Left lung (tissue), 4 donors: ENCODE measurements at regions not wholly inside any gene's neighbourhood (a gene's known extent, or its start where the extent isn't known, plus 50 kb on each side); places are given as distances from the start of the nearest gene placed in this dataset.

Source experiments
- ATAC-seq: fragments of 200-7000 bp; cut with Tn5 transposase; one replicate; pipeline ENCODE4 v1.9.1; 2020; ENCODE audit warnings: moderate library complexity
- DNase-seq, 4 donors: peaks; one replicate each; pipeline ENCODE4 v3.0.0-alpha.2; 2013 to 2020
- H3K27ac ChIP-seq, 2 donors: fragments of 200-600 bp; sonication (generic) in 1 of 2; one replicate each; pipeline versions ENCODE4 v1.5.0 to v1.8.0; 2020 to 2021
- H3K27me3 ChIP-seq, 2 donors: fragments of 200-600 bp; sonication (generic) in 1 of 2; one replicate each; pipeline versions ENCODE4 v1.5.0 to v1.8.0; 2020 to 2021
- H3K36me3 ChIP-seq, 2 donors: fragments of 200-600 bp; sonication (generic) in 1 of 2; one replicate each; pipeline versions ENCODE4 v1.5.0 to v1.8.0; 2020 to 2021
- H3K4me1 ChIP-seq, 2 donors: fragments of 200-600 bp; one replicate each; pipeline ENCODE4 v1.8.0; 2021
- H3K4me3 ChIP-seq, 2 donors: fragments of 200-600 bp; sonication (generic) in 1 of 2; one replicate each; pipeline versions ENCODE4 v1.5.0 to v1.8.0; 2020 to 2021; ENCODE audit warnings: mild to moderate bottlenecking in 1 of 2
- H3K9me3 ChIP-seq, 2 donors: fragments of 200-600 bp; sonication (generic) in 1 of 2; one replicate each; pipeline versions ENCODE4 v1.5.0 to v1.8.0; 2020 to 2021
- CTCF ChIP-seq, 2 donors: fragments of 200-600 bp; sonication (generic) in 1 of 2; IDR thresholded peaks; one replicate each; pipeline versions ENCODE4 v1.5.0 to v1.8.0; 2021; ENCODE audit warnings: antibody characterized with exemption in 2 of 2
- intact Hi-C, 2 donors: fragments of 100-400 bp; cut with DNase I; formaldehyde crosslinking; loops; one replicate each; pipeline versions ENCODE4 v1.11.2 to v1.14.2; 2022
- donor health status: DM: no; HTN: yes; CAD: no.
- donor health status: DM: no; HTN: no; CAD: no.

GRCh38 chr3:16828815-16829214 is 55.9 kb upstream of the PLCL2 start:
- intact Hi-C loops, result no loop called here

GRCh38 chr3:16831846-16832245 is 52.9 kb upstream of the PLCL2 start:
- Histone ChIP-seq H3K4me1 (no peaks in the 10 kb centered on the region), H3K36me3 (no peaks in the 10 kb centered on the region), H3K27me3 (no peaks in the 10 kb centered on the region), H3K9me3 (no peaks in the 10 kb centered on the region), H3K4me3 (no peak overlapping the region), H3K27ac (no peak overlapping the region)
- intact Hi-C loops, result no loop called here
- ATAC-seq, result no peak
- no peak for DNase-seq
- TF ChIP-seq CTCF (IDR thresholded peaks at IDR 0.05), result no peak

More at GRCh38 chr3:16828815-16829214, 55.9 kb upstream of the PLCL2 start:
- H3K27ac ChIP-seq, result no peak overlapping the region
- ATAC-seq (peak; percentile 49), DNase-seq (no peak)
- H3K36me3 ChIP-seq, result no peaks in the 10 kb centered on the region
- no peaks in the 10 kb centered on the region for H3K9me3 ChIP-seq
- no peaks in the 10 kb centered on the region for H3K4me1 ChIP-seq
- H3K27me3 ChIP-seq, result no peaks in the 10 kb centered on the region
- H3K4me3 ChIP-seq, result no peak overlapping the region
- no peak for TF ChIP-seq CTCF (IDR thresholded peaks at IDR 0.05)

GRCh38 chr3:16834214-16834613 is 50.5 kb upstream of the PLCL2 start:
- Histone ChIP-seq H3K27me3 (no peaks in the 10 kb centered on the region), H3K4me1 (no peaks in the 10 kb centered on the region), H3K36me3 (no peaks in the 10 kb centered on the region), H3K9me3 (no peaks in the 10 kb centered on the region), H3K27ac (no peak overlapping the region), H3K4me3 (no peak overlapping the region)
- intact Hi-C loops, result no loop called here
- TF ChIP-seq CTCF (IDR thresholded peaks at IDR 0.05), result no peak
- no peak for DNase-seq
- ATAC-seq, result no peak

GRCh38 chr3:16834753-16835152 is 50.0 kb upstream of the PLCL2 start:
- Histone ChIP-seq H3K27ac (no peak overlapping the region), H3K4me1 (no peaks in the 10 kb centered on the region), H3K9me3 (no peaks in the 10 kb centered on the region), H3K4me3 (no peak overlapping the region), H3K27me3 (no peaks in the 10 kb centered on the region), H3K36me3 (no peaks in the 10 kb centered on the region)
- intact Hi-C loops, result no loop called here
- no peak for DNase-seq
- no peak for TF ChIP-seq CTCF (IDR thresholded peaks at IDR 0.05)
- no peak for ATAC-seq
